HCT116 (cell line): ENCODE measurements at regions not wholly inside any gene's neighbourhood (a gene's known extent, or its start where the extent isn't known, plus 50 kb on each side); places are given as distances from the start of the nearest gene placed in this dataset.

ENCODE experiments used
- ATAC-seq: fragments of 200-7000 bp; cut with Tn5 transposase; 2 replicates; pipeline ENCODE4 v1.9.1; 2020; ENCODE audit warnings: mild to moderate bottlenecking, moderate library complexity
- BruUV-seq: library from RNA; stranded (reverse); fragments of 400-500 nt; replicated peaks from 2 replicates; lab custom pipeline; 2021; lab: Mats Ljungman, UMichigan
- CTCF ChIA-PET: fragments of 300-600 bp; sonication (Branson Sonifier 250); formaldehyde crosslinking; loops from one replicate; lab custom pipeline; 2021; ENCODE audit warnings: antibody characterized with exemption; lab: Charles Lee
- POLR2A ChIA-PET: fragments of 300-600, 350-600 bp; sonication (Branson Sonifier 250); formaldehyde crosslinking; loops from one replicate; lab custom pipeline; 2021; ENCODE audit warnings: antibody characterized with exemption; lab: Charles Lee
- RAD21 ChIA-PET, 2 experiments: fragments of 300-600 bp; sonication (Branson Sonifier 250); formaldehyde crosslinking; loops; one replicate each; lab custom pipeline; 2023; ENCODE audit warnings: low total read pairs in 2 of 2; ENCODE audit not compliant: uncharacterized antibody in 2 of 2, unreplicated experiment in 2 of 2, low non-redundant PET in 1 of 2; lab: Charles Lee
- DNase-seq: peaks from one replicate; pipeline ENCODE4 v3.0.0-alpha.2; 2010; ENCODE audit warnings: low read depth, low spot score
- H2AFZ ChIP-seq: fragments of 200-600 bp; shearing (Covaris generic), sonication (generic); 2 replicates; pipeline ENCODE4 v1.6.1; 2017; ENCODE audit warnings: low read depth, mixed run types, mixed read lengths, antibody characterized with exemption, low read length; ENCODE audit not compliant: poor library complexity, severe bottlenecking
- H3K27ac ChIP-seq: 2 replicates; pipeline ENCODE4 v1.5.1; 2012; ENCODE audit warnings: low read depth, low read length
- H3K27me3 ChIP-seq: fragments of 200-600 bp; sonication (generic); 2 replicates; pipeline ENCODE4 v1.6.1; 2016; ENCODE audit warnings: mixed run types, low read length, mixed read lengths; ENCODE audit not compliant: insufficient read depth
- H3K36me3 ChIP-seq, 2 experiments: fragments of 200-500 bp in 1 of 2; fragments of 200-600 bp in 1 of 2; sonication (Bioruptor generic) in 1 of 2; sonication (generic) in 1 of 2; 2 replicates each; pipeline versions ENCODE4 v1.5.1 to v1.6.1; 2014 to 2016; ENCODE audit warnings: low read length in 2 of 2, inconsistent platforms in 1 of 2, mixed read lengths in 1 of 2, mixed run types in 1 of 2; ENCODE audit not compliant: insufficient read depth in 2 of 2, control insufficient read depth in 1 of 2
- H3K4me1 ChIP-seq, 2 experiments: fragments of 200-600 bp in 1 of 2; sonication (generic) in 1 of 2; 2 replicates each; pipeline versions ENCODE4 v1.5.1 to v1.6.1; 2012 to 2017; ENCODE audit warnings: low read length in 2 of 2, inconsistent platforms in 1 of 2, mild to moderate bottlenecking in 1 of 2, mixed read lengths in 1 of 2, mixed run types in 1 of 2, moderate library complexity in 1 of 2; ENCODE audit not compliant: insufficient read depth in 2 of 2, control insufficient read depth in 1 of 2
- H3K4me2 ChIP-seq: fragments of 200-600 bp; sonication (generic); 2 replicates; pipeline ENCODE4 v1.6.1; 2017; ENCODE audit warnings: mixed run types, low read length, mixed read lengths
- H3K4me3 ChIP-seq, 2 experiments: fragments of 200-600 bp in 1 of 2; sonication (generic) in 1 of 2; replicated peaks in 1 of 2; 2 replicates each; pipeline ENCODE4 v1.5.1; 2011 to 2016; ENCODE audit warnings: low read length in 2 of 2, control low read depth in 1 of 2, low read depth in 1 of 2, mild to moderate bottlenecking in 1 of 2, mixed read lengths in 1 of 2, mixed run types in 1 of 2
- H3K79me2 ChIP-seq: fragments of 200-600 bp; sonication (generic); 2 replicates; pipeline ENCODE4 v1.6.1; 2017; ENCODE audit warnings: mild to moderate bottlenecking, mixed run types, low read length, moderate library complexity, mixed read lengths; ENCODE audit not compliant: insufficient read depth
- H3K9ac ChIP-seq: fragments of 200-600 bp; sonication (generic); 2 replicates; pipeline ENCODE4 v1.6.1; 2016; ENCODE audit warnings: low read length, mixed read lengths
- H3K9me2 ChIP-seq: fragments of 200-600 bp; sonication (generic), shearing (Covaris generic); 2 replicates; pipeline ENCODE4 v1.6.1; 2017; ENCODE audit warnings: mixed run types, mild to moderate bottlenecking, moderate library complexity; ENCODE audit not compliant: insufficient read depth
- H3K9me3 ChIP-seq, 2 experiments: fragments of 200-500 bp in 1 of 2; fragments of 200-600 bp in 1 of 2; sonication (Bioruptor generic) in 1 of 2; sonication (generic) in 1 of 2; 2 replicates each; pipeline ENCODE4 v1.6.1; 2014 to 2017; ENCODE audit warnings: low read length in 2 of 2, mixed read lengths in 2 of 2, inconsistent platforms in 1 of 2, low read depth in 1 of 2, mild to moderate bottlenecking in 1 of 2, mixed run types in 1 of 2, moderate library complexity in 1 of 2; ENCODE audit not compliant: control insufficient read depth in 1 of 2, insufficient read depth in 1 of 2
- H4K20me1 ChIP-seq: fragments of 200-600 bp; sonication (generic), shearing (Covaris generic); 2 replicates; pipeline ENCODE4 v1.6.1; 2017; ENCODE audit warnings: mixed run types, mild to moderate bottlenecking, moderate library complexity; ENCODE audit not compliant: insufficient read depth
- ATF3 ChIP-seq: IDR thresholded peaks from 2 replicates; pipeline ENCODE4 v1.6.1; 2012
- CTCF ChIP-seq, 3 experiments: fragments of 200-600 bp in 1 of 3; sonication (generic) in 1 of 3; IDR thresholded peaks in 2 of 3; conservative IDR thresholded peaks in 1 of 3; 2 replicates each; pipeline ENCODE4 v1.5.1; 2012 to 2017; ENCODE audit warnings: low read depth in 2 of 3, low read length in 2 of 3, antibody characterized with exemption in 1 of 3, borderline replicate concordance in 1 of 3, control low read depth in 1 of 3, mild to moderate bottlenecking in 1 of 3, mixed read lengths in 1 of 3, mixed run types in 1 of 3, moderate library complexity in 1 of 3; ENCODE audit not compliant: insufficient read depth in 1 of 3
- MAX ChIP-seq: IDR thresholded peaks from 2 replicates; pipeline ENCODE4 v1.6.1; 2012
- POLR2A ChIP-seq: IDR thresholded peaks from 2 replicates; pipeline ENCODE4 v1.7.0; 2011; ENCODE audit warnings: borderline replicate concordance; ENCODE audit not compliant: insufficient read depth, insufficient read length; ENCODE audit errors: extremely low read depth
- POLR2AphosphoS5 ChIP-seq: IDR thresholded peaks from 2 replicates; pipeline ENCODE4 v1.6.1; 2011; ENCODE audit warnings: mild to moderate bottlenecking, low read depth, low read length, moderate library complexity
- RAD21 ChIP-seq: IDR thresholded peaks from 2 replicates; pipeline ENCODE4 v1.6.1; 2012; ENCODE audit warnings: low read depth, mild to moderate bottlenecking
- TCF7L2 ChIP-seq: IDR thresholded peaks from 2 replicates; pipeline ENCODE4 v1.7.0; 2011; ENCODE audit warnings: borderline replicate concordance, inconsistent platforms; ENCODE audit not compliant: insufficient read depth, insufficient read length; ENCODE audit errors: extremely low read depth
- YY1 ChIP-seq: IDR thresholded peaks from 2 replicates; pipeline ENCODE4 v1.6.1; 2011; ENCODE audit warnings: low read length, low read depth, moderate library complexity, mild to moderate bottlenecking; ENCODE audit not compliant: insufficient replicate concordance; ENCODE audit errors: extremely low read depth
- ZFX ChIP-seq: fragments of 450-650 bp; IDR thresholded peaks from 2 replicates; pipeline ENCODE4 v1.6.1; 2017
- intact Hi-C: fragments of 100-400 bp; cut with micrococcal nuclease; formaldehyde crosslinking; loops from 2 replicates; pipeline ENCODE4 v1.10.0; 2022

GRCh38 chr17:72556944-72557826 is 436.4 kb downstream of the SOX9 start:
- ChIA-PET POLR2A (interaction anchor here (0.6 to 1.3 kb wide), 10 partner anchors 32 to 636 kb away, joined by 3 to 14 read pairs (median 6); partner anchors contain the start of gene COG1), RAD21 (interaction anchor here (0.7 to 1.7 kb wide), 37 partner anchors 10 to 813 kb away, joined by 3 to 21 read pairs (median 4); no protein-coding TSS in a partner anchor), CTCF (interaction anchor here (0.6 to 10.9 kb wide), 69 partner anchors 9 to 1790 kb away, joined by 3 to 448 read pairs (median 5); partner anchors contain the start of gene COG1)
- no peak overlapping the region for H3K4me3 ChIP-seq
- H3K79me2 ChIP-seq = peaks cover 92% of the 10 kb centered on the region
- no peaks in the 10 kb centered on the region for H3K9me3 ChIP-seq
- intact Hi-C loops = loop anchor here (1.0 to 5.0 kb wide), 4 partner anchors 32 to 815 kb away; no protein-coding TSS in a partner anchor
- DNase-seq = peak; percentile 83
- H2AFZ ChIP-seq = no peak overlapping the region
- H3K27me3 ChIP-seq = no peaks in the 10 kb centered on the region
- H3K9me2 ChIP-seq = no peaks in the 10 kb centered on the region
- TF ChIP-seq POLR2A (no peak), MAX (no peak), TCF7L2 (no peak), ATF3 (no peak), YY1 (peak; percentile 7), RAD21 (peak; percentile 99), CTCF (IDR thresholded peaks at IDR 0.05 in 2 of 3, conservative IDR thresholded peaks at IDR 0.05 in 1 of 3; ENCODE audit: borderline replicate concordance in 1 of 3, insufficient read depth in 1 of 3, low read depth in 2 of 3, low read length in 2 of 3) (peak; percentile 91 to 100 (median 99)), POLR2AphosphoS5 (no peak), ZFX (no peak)
- peak overlapping the region; percentile 28 for H3K4me2 ChIP-seq
- ATAC-seq = peak; percentile 80
- H3K27ac ChIP-seq = peak overlapping the region; percentile 3; the same call in 1 of the 2 replicates
- H3K36me3 ChIP-seq = no peaks in the 10 kb centered on the region
- H3K4me1 ChIP-seq = peaks cover 3 to 44% of the 10 kb centered on the region in 2 experiments; a peak in 3 of 4 replicates
- H4K20me1 ChIP-seq = no peaks in the 10 kb centered on the region
- no TSS peak for BruUV-seq
- H3K9ac ChIP-seq = no peak overlapping the region
